GM04504 (cell line): ENCODE measurements at regions not wholly inside any gene's neighbourhood (a gene's known extent, or its start where the extent isn't known, plus 50 kb on each side); places are given as distances from the start of the nearest gene placed in this dataset.
"Not testable (repeated sequence)": the region's sequence is repeated elsewhere in the genome, so short reads cannot be mapped to it uniquely, and the experiment has no call there.

Experiments
- DNase-seq: peaks from one replicate; pipeline ENCODE4 v3.0.0-alpha.2; 2012; ENCODE audit warnings: low read depth

- no peak for DNase-seq
These were observed 532.8 kb downstream of the XYLT1 start for GRCh38 chr16:16938009-16938408.

GRCh38 chr16:16938980-16939379 lies 531.8 kb downstream of the XYLT1 start:
- DNase-seq: no peak

- DNase-seq: no peak
These were observed 530.4 kb downstream of the XYLT1 start for GRCh38 chr16:16940351-16940750.

GRCh38 chr16:16942849-16943248 lies 527.9 kb downstream of the XYLT1 start:
- not testable (repeated sequence) for DNase-seq

- DNase-seq: no peak
These were observed 525.6 kb downstream of the XYLT1 start for GRCh38 chr16:16945207-16945606.

GRCh38 chr16:16956376-16956775 lies 514.4 kb downstream of the XYLT1 start:
- DNase-seq: no peak

GRCh38 chr16:16960785-16961184 lies 510.0 kb downstream of the XYLT1 start:
- no peak for DNase-seq

GRCh38 chr16:16966439-16966838 lies 504.3 kb downstream of the XYLT1 start:
- no peak for DNase-seq

GRCh38 chr16:16971042-16971441 lies 499.7 kb downstream of the XYLT1 start:
- no peak for DNase-seq

- DNase-seq: no peak
These were observed 497.9 kb downstream of the XYLT1 start for GRCh38 chr16:16972831-16973230.

GRCh38 chr16:16973707-16974591 lies 496.8 kb downstream of the XYLT1 start:
- no peak for DNase-seq

GRCh38 chr16:16982614-16983013 lies 488.1 kb downstream of the XYLT1 start:
- DNase-seq: no peak

GRCh38 chr16:16983582-16983981 lies 487.2 kb downstream of the XYLT1 start:
- no peak for DNase-seq

- DNase-seq: not testable (repeated sequence)
These were observed 486.7 kb downstream of the XYLT1 start for GRCh38 chr16:16984091-16984490.

- no peak for DNase-seq
These were observed 485.1 kb downstream of the XYLT1 start for GRCh38 chr16:16985707-16986106.

GRCh38 chr16:16988963-16989362 lies 481.8 kb downstream of the XYLT1 start:
- no peak for DNase-seq

GRCh38 chr16:16989368-16989767 lies 481.4 kb downstream of the XYLT1 start:
- DNase-seq: no peak

GRCh38 chr16:16991711-16992110 lies 479.0 kb downstream of the XYLT1 start:
- DNase-seq: no peak

- no peak for DNase-seq
These were observed 477.6 kb downstream of the XYLT1 start for GRCh38 chr16:16992975-16993765.

- no peak for DNase-seq
These were observed 475.9 kb downstream of the XYLT1 start for GRCh38 chr16:16994831-16995230.

GRCh38 chr16:16996827-16997226 lies 473.9 kb downstream of the XYLT1 start:
- DNase-seq: no peak

GRCh38 chr16:16997349-16997748 lies 473.4 kb downstream of the XYLT1 start:
- DNase-seq: no peak

GRCh38 chr16:17001471-17001870 lies 469.3 kb downstream of the XYLT1 start:
- DNase-seq: no peak
